ENCODE measurements at regions not wholly inside any gene's neighbourhood (a gene's known extent, or its start where the extent isn't known, plus 50 kb on each side); places are given as distances from the start of the nearest gene placed in this dataset.

DNA sequence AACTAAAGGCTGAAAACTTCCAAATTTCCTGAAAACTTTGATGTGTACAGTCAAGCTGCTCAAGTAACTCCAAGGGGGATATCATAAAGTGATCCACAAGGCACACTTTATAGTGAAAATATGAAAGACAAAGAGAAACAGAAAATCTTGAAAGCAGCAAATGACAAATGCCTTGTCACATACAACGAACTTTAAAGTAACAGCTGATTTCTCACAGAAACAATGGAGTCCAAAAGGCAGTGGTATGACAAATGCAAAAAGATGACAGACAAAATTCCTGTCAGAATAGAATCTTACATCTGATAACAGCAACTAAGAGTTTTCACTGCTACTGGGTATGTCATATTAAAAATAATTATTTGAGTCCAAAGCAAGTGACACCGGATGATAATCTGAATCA lies 1602.3 kb upstream of the PRR20A start:
- no peak for DNase-seq (ENCODE audit: low read depth)
- no peak for TF ChIP-seq CTCF (conservative IDR thresholded peaks at IDR 0.05; ENCODE audit: control insufficient read depth, insufficient read depth, low read depth, low read length)
- no peak overlapping the region for H3K4me3 ChIP-seq (ENCODE audit: control insufficient read depth, low read depth, low read length)

- no peak overlapping the region for H3K4me3 ChIP-seq (ENCODE audit: control insufficient read depth, low read depth, low read length)
- DNase-seq (ENCODE audit: low read depth): no peak
- TF ChIP-seq CTCF (conservative IDR thresholded peaks at IDR 0.05; ENCODE audit: control insufficient read depth, insufficient read depth, low read depth, low read length): no peak
These were observed 1597.7 kb upstream of the PRR20A start for GRCh38 chr13:55543053-55543452.

DNA sequence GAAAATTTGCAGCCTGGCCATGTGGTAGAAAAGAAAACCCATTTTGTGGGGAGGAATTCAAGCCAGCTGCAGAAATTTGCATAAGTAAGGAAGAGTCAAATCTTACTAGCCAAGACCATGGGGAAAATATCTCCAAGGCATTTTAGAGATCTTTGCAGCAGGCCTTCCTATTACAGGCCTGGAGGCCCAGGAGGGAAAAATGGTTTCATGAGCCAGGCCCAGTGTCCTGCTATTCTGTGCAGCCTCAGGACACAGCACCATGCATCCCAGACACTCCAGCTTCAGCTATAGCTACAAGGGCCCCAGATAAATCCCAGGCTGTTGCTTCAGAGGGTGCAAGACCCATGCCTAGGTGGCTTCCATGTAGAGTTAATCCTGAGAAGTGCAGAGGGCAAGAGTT lies 1590.1 kb upstream of the PRR20A start:
- DNase-seq (ENCODE audit: low read depth): no peak
- TF ChIP-seq CTCF (conservative IDR thresholded peaks at IDR 0.05; ENCODE audit: control insufficient read depth, insufficient read depth, low read depth, low read length): no peak
- no peak overlapping the region for H3K4me3 ChIP-seq (ENCODE audit: control insufficient read depth, low read depth, low read length)

DNA sequence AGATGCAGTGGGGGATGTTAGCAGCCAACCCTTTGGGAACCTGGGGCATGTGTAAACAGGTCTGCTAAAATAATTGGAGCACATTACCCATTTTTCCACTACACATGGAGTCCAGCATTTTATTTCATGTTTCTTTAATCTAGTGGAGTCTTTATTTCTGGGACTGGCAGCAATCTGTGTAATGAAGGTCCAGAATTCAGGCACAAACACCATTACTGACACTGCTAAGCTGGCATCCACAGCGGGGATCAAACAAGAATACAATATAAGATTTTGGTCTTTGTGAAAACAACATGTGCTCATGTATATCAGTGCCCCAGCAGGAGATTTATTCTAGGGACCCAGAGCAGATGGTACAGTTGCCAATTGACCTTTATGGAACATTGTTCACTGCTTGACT lies 1587.0 kb upstream of the PRR20A start:
- H3K4me3 ChIP-seq (ENCODE audit: control insufficient read depth, low read depth, low read length): no peak overlapping the region
- no peak for DNase-seq (ENCODE audit: low read depth)
- no peak for TF ChIP-seq CTCF (conservative IDR thresholded peaks at IDR 0.05; ENCODE audit: control insufficient read depth, insufficient read depth, low read depth, low read length)

DNA sequence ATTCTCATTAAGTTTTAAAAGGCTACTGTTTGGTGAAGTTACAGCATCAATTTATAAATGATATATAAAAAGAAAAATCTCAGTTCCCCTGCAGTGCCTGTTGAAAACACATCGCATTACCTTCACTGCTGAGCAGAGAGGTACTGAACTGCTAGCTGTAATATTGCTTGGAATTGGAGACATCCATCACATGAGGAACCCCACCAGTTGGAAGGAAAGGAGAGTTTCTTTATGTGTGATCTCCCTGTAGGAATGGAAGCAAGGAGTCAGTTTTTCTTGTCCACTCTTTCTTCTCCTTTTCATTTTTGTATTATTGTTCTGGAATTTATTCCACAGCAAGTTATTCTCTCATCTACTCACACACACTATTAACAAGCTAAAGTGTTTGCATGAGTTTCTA lies 1586.0 kb upstream of the PRR20A start:
- TF ChIP-seq CTCF (conservative IDR thresholded peaks at IDR 0.05; ENCODE audit: control insufficient read depth, insufficient read depth, low read depth, low read length): no peak
- DNase-seq (ENCODE audit: low read depth): no peak
- no peak overlapping the region for H3K4me3 ChIP-seq (ENCODE audit: control insufficient read depth, low read depth, low read length)

- no peak for TF ChIP-seq CTCF (conservative IDR thresholded peaks at IDR 0.05; ENCODE audit: control insufficient read depth, insufficient read depth, low read depth, low read length)
- no peak for DNase-seq (ENCODE audit: low read depth)
- no peak overlapping the region for H3K4me3 ChIP-seq (ENCODE audit: control insufficient read depth, low read depth, low read length)
These were observed 1580.4 kb upstream of the PRR20A start for GRCh38 chr13:55560331-55560730.

DNA sequence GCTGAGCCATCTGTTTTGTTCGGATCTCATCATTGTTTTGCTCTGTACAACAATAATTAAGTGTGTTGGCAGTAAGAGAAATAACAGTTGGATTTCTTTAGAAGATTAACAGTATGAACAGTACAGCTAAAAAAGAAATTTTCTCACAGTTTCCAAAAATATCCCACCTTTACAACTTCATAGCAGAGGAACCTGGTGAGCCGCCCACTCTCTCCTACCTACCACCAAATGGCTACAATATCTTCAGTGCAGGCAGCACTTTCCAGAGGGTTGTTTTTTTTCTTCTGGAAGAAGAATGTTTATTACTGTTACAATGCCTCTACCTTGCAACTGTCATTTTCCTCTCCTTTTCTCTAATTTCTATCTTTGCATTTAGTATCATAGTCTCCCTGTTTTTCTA lies 1577.5 kb upstream of the PRR20A start:
- DNase-seq (ENCODE audit: low read depth): no peak
- TF ChIP-seq CTCF (conservative IDR thresholded peaks at IDR 0.05; ENCODE audit: control insufficient read depth, insufficient read depth, low read depth, low read length): no peak
- no peak overlapping the region for H3K4me3 ChIP-seq (ENCODE audit: control insufficient read depth, low read depth, low read length)

Data from fibroblast of mammary gland (primary cell).